Fibroblast of skin of scalp (primary cell): ENCODE measurements at regions not wholly inside any gene's neighbourhood (a gene's known extent, or its start where the extent isn't known, plus 50 kb on each side); places are given as distances from the start of the nearest gene placed in this dataset.
"Not testable (repeated sequence)": the region's sequence is repeated elsewhere in the genome, so short reads cannot be mapped to it uniquely, and the experiment has no call there.

Experiments
- DNase-seq: peaks from one replicate; pipeline ENCODE4 v3.0.0-alpha.2; 2013

- no peak for DNase-seq
Observed at GRCh38 chrX:27136325-27136724, 326.8 kb downstream of the PPP4R3C start.

GRCh38 chrX:27132862-27133261 lies 330.3 kb downstream of the PPP4R3C start:
- DNase-seq, result no peak

GRCh38 chrX:27087176-27087575 lies 376.0 kb downstream of the PPP4R3C start:
- not testable (repeated sequence) for DNase-seq

- no peak for DNase-seq
Observed at GRCh38 chrX:27086237-27086636, 376.9 kb downstream of the PPP4R3C start.

- no peak for DNase-seq
Observed at GRCh38 chrX:27085346-27085745, 377.8 kb downstream of the PPP4R3C start.

GRCh38 chrX:27078371-27078770 lies 384.8 kb downstream of the PPP4R3C start:
- peak; percentile 6 for DNase-seq

GRCh38 chrX:27057883-27058282 lies 405.3 kb downstream of the PPP4R3C start:
- DNase-seq, result no peak

GRCh38 chrX:27039332-27039731 lies 423.8 kb downstream of the PPP4R3C start:
- DNase-seq, result no peak

- no peak for DNase-seq
Observed at GRCh38 chrX:27008486-27008885, 454.7 kb downstream of the PPP4R3C start.

- no peak for DNase-seq
Observed at GRCh38 chrX:26999634-27000033, 463.5 kb downstream of the PPP4R3C start.

- DNase-seq, result no peak
Observed at GRCh38 chrX:26958261-26958660, 504.9 kb downstream of the PPP4R3C start.

- peak; percentile 4 for DNase-seq
Observed at GRCh38 chrX:26954029-26954428, 509.1 kb downstream of the PPP4R3C start.

GRCh38 chrX:26952213-26952612 lies 510.9 kb downstream of the PPP4R3C start:
- DNase-seq, result peak; percentile 10

GRCh38 chrX:26927419-26927818 lies 535.7 kb downstream of the PPP4R3C start:
- no peak for DNase-seq

- DNase-seq, result peak; percentile 27
Observed at GRCh38 chrX:26925088-26925487, 538.1 kb downstream of the PPP4R3C start.

- peak; percentile 79 for DNase-seq
Observed at GRCh38 chrX:26922278-26922677, 540.9 kb downstream of the PPP4R3C start.

GRCh38 chrX:26918631-26919030 lies 544.5 kb downstream of the PPP4R3C start:
- peak; percentile 35 for DNase-seq

GRCh38 chrX:26916991-26917390 lies 546.1 kb downstream of the PPP4R3C start:
- DNase-seq, result peak; percentile 52

GRCh38 chrX:26915064-26915463 lies 548.1 kb downstream of the PPP4R3C start:
- no peak for DNase-seq

GRCh38 chrX:26914232-26914631 lies 548.9 kb downstream of the PPP4R3C start:
- peak; percentile 44 for DNase-seq

GRCh38 chrX:26911785-26912184 lies 551.4 kb downstream of the PPP4R3C start:
- not testable (repeated sequence) for DNase-seq

- no peak for DNase-seq
Observed at GRCh38 chrX:26909728-26910127, 553.4 kb downstream of the PPP4R3C start.

GRCh38 chrX:26908218-26908617 lies 554.9 kb downstream of the PPP4R3C start:
- no peak for DNase-seq

- DNase-seq, result peak; percentile 8
Observed at GRCh38 chrX:26889574-26889973, 573.6 kb downstream of the PPP4R3C start.

GRCh38 chrX:26873736-26874135 lies 589.4 kb downstream of the PPP4R3C start:
- DNase-seq, result no peak

- no peak for DNase-seq
Observed at GRCh38 chrX:26871967-26872366, 591.2 kb downstream of the PPP4R3C start.
